A549 (cell line): ENCODE measurements at regions not wholly inside any gene's neighbourhood (a gene's known extent, or its start where the extent isn't known, plus 50 kb on each side); places are given as distances from the start of the nearest gene placed in this dataset.

Source experiments
- ATAC-seq, 2 experiments: fragments of 200-7000 bp in 1 of 2; fragments of >200 bp in 1 of 2; cut with Nextera tagmentation in 1 of 2; cut with Tn5 transposase in 1 of 2; 3 replicates each; pipeline versions ENCODE4 v1.8.0 to v1.9.1; 2018 to 2020; ENCODE audit warnings: mild to moderate bottlenecking in 1 of 2, moderate library complexity in 1 of 2
- CTCF ChIA-PET: fragments of 300-600 bp; sonication (Branson Sonifier 250); formaldehyde crosslinking; extraction: SDS; loops from one replicate; lab custom pipeline; 2021; ENCODE audit warnings: antibody characterized with exemption, inconsistent platforms; lab: Yijun Ruan, JAX
- POLR2A ChIA-PET: fragments of 350-600 bp; formaldehyde crosslinking; extraction: SDS; loops from one replicate; lab custom pipeline; 2021; ENCODE audit warnings: antibody characterized with exemption, inconsistent platforms; lab: Yijun Ruan, JAX
- DNase-seq, 2 experiments: peaks; one replicate each; pipeline versions ENCODE4 v3.0.0 to v3.0.0-alpha.2; 2011 to 2016; ENCODE audit warnings: low read depth in 1 of 2, low spot score in 1 of 2
- FAIRE-seq: peaks from 2 replicates; lab custom pipeline; 2011; peaks lifted over from hg19 to GRCh38; lab: Jason Lieb, UNC
- H3K27ac ChIP-seq, 2 experiments: fragments of >200 bp; sonication (Bioruptor Twin); formaldehyde crosslinking; 3 replicates each; pipeline ENCODE4 v1.5.1; 2016 to 2017
- H3K4me1 ChIP-seq: fragments of >200 bp; sonication (Bioruptor Twin); formaldehyde crosslinking; 3 replicates; pipeline ENCODE4 v1.6.1; 2016
- H3K4me2 ChIP-seq: fragments of >200 bp; sonication (Bioruptor Twin); formaldehyde crosslinking; 3 replicates; pipeline ENCODE4 v1.6.1; 2016
- H3K4me3 ChIP-seq: fragments of >200 bp; sonication (Bioruptor Twin); formaldehyde crosslinking; 3 replicates; pipeline ENCODE4 v1.5.1; 2016
- H3K9me3 ChIP-seq: fragments of >200 bp; sonication (Bioruptor Twin); formaldehyde crosslinking; 3 replicates; pipeline ENCODE4 v1.6.1; 2016
- CBX2 ChIP-seq: fragments of 200-600 bp; sonication (generic); IDR thresholded peaks from 2 replicates; pipeline ENCODE4 v1.6.1; 2016; ENCODE audit warnings: low read depth, mild to moderate bottlenecking, borderline replicate concordance
- CHD2 ChIP-seq: fragments of 150-350 bp; IDR thresholded peaks from 2 replicates; pipeline ENCODE4 v1.6.1; 2014; ENCODE audit warnings: low read length; ENCODE audit not compliant: partially characterized antibody
- CHD4 ChIP-seq: fragments of 200-600 bp; sonication (generic); IDR thresholded peaks from 2 replicates; pipeline ENCODE4 v1.6.1; 2016; ENCODE audit warnings: antibody characterized with exemption, mild to moderate bottlenecking, borderline replicate concordance
- CTCF ChIP-seq: fragments of >200 bp; sonication (Bioruptor Twin); formaldehyde crosslinking; IDR thresholded peaks from 3 replicates; pipeline ENCODE4 v1.5.1; 2016
- EHMT2 ChIP-seq: fragments of 200-600 bp; sonication (generic); IDR thresholded peaks from 2 replicates; pipeline ENCODE4 v1.6.1; 2016; ENCODE audit warnings: antibody characterized with exemption, low read depth, mild to moderate bottlenecking, moderate library complexity
- ELK1 ChIP-seq: fragments of 150-350 bp; IDR thresholded peaks from 2 replicates; pipeline ENCODE4 v1.6.1; 2014; ENCODE audit warnings: low read depth, mild to moderate bottlenecking, low read length
- HES2 ChIP-seq: fragments of >200 bp; sonication (Bioruptor Twin); formaldehyde crosslinking; IDR thresholded peaks from 2 replicates; pipeline ENCODE4 v1.6.1; 2016
- KDM5A ChIP-seq: fragments of 200-600 bp; sonication (generic); IDR thresholded peaks from 2 replicates; pipeline ENCODE4 v1.6.1; 2016; ENCODE audit warnings: antibody characterized with exemption, mild to moderate bottlenecking
- MAFK ChIP-seq: fragments of 450-650 bp; IDR thresholded peaks from 2 replicates; pipeline ENCODE4 v1.6.1; 2014; ENCODE audit not compliant: partially characterized antibody
- MAX ChIP-seq: IDR thresholded peaks from 2 replicates; pipeline ENCODE4 v1.6.1; 2012
- PBX3 ChIP-seq: IDR thresholded peaks from 2 replicates; pipeline ENCODE4 v1.6.1; 2012
- RAD21 ChIP-seq, 2 experiments: fragments of >200 bp in 1 of 2; sonication (Bioruptor Twin) in 1 of 2; formaldehyde crosslinking in 1 of 2; IDR thresholded peaks in 1 of 2; conservative IDR thresholded peaks in 1 of 2; 2 replicates in 1 of 2; 3 replicates in 1 of 2; pipeline ENCODE4 v1.6.1; 2012 to 2018; ENCODE audit warnings: inconsistent platforms in 1 of 2
- REST ChIP-seq: fragments of 200-600 bp; sonication (generic); IDR thresholded peaks from 2 replicates; pipeline ENCODE4 v1.6.1; 2016; ENCODE audit warnings: antibody characterized with exemption, mild to moderate bottlenecking, moderate library complexity
- RNF2 ChIP-seq: fragments of 200-600 bp; sonication (generic); IDR thresholded peaks from 2 replicates; pipeline ENCODE4 v1.6.1; 2016; ENCODE audit warnings: low read depth, mild to moderate bottlenecking, antibody characterized with exemption, moderate library complexity, borderline replicate concordance
- TFCP2L1 ChIP-seq: fragments of 250-450 bp; sonication (Bioruptor Pico); IDR thresholded peaks from 2 replicates; pipeline ENCODE4 v1.5.0; 2021; ENCODE audit warnings: mild to moderate bottlenecking
- ZC3H11A ChIP-seq: fragments of 450-650 bp; IDR thresholded peaks from 2 replicates; pipeline ENCODE4 v1.6.1; 2014; ENCODE audit warnings: antibody characterized with exemption, mild to moderate bottlenecking
- ZFP36 ChIP-seq: fragments of 450-650 bp; IDR thresholded peaks from 2 replicates; pipeline ENCODE4 v1.6.1; 2014; ENCODE audit warnings: borderline replicate concordance; ENCODE audit not compliant: partially characterized antibody
- ZSCAN20 ChIP-seq: fragments of 250-450 bp; sonication (Bioruptor Pico); IDR thresholded peaks from 2 replicates; pipeline ENCODE4 v1.8.0; 2022; ENCODE audit warnings: mild to moderate bottlenecking, moderate library complexity
- WGBS: methylation state at CpG from one replicate; pipeline ENCODE4 v1.1.6; 2017; ENCODE audit errors: missing lambda C conversion rate; 5-methylcytosine and 5-hydroxymethylcytosine counted together

- POLR2A ChIA-PET: no interaction called here
- Histone ChIP-seq H3K27ac (no peak overlapping the region), H3K4me1 (no peaks in the 10 kb centered on the region), H3K4me3 (no peak overlapping the region), H3K9me3 (no peaks in the 10 kb centered on the region), H3K4me2 (no peak overlapping the region)
- CTCF ChIA-PET: no interaction called here
- FAIRE-seq (no peak), DNase-seq (no peak), ATAC-seq (no peak)
- WGBS: under 1% methylated on average over 6 of the region's 6 CpGs
- no peak for TF ChIP-seq PBX3
- peak; percentile 72 for TF ChIP-seq REST
Observed at GRCh38 chr11:134686460-134687061, 274.5 kb upstream of the B3GAT1 start.

- POLR2A ChIA-PET: no interaction called here
- DNase-seq: no peak
- H3K4me3 ChIP-seq: no peak overlapping the region
- TF ChIP-seq ZSCAN20 (no peak), RAD21 (conservative IDR thresholded peaks at IDR 0.05 in 1 of 2, IDR thresholded peaks at IDR 0.05 in 1 of 2) (no peak), ZFP36 (no peak), KDM5A (no peak), CBX2 (no peak), CTCF (no peak), ELK1 (no peak), CHD4 (no peak), MAX (no peak), CHD2 (no peak), TFCP2L1 (no peak), HES2 (no peak), MAFK (no peak), EHMT2 (no peak), ZC3H11A (no peak), RNF2 (no peak)
- TF ChIP-seq, all 56 proteins: peak for 0
- FAIRE-seq (no peak), ATAC-seq (no peak)
- Histone ChIP-seq H3K4me2 (no peak overlapping the region), H3K4me1 (no peaks in the 10 kb centered on the region), H3K9me3 (no peaks in the 10 kb centered on the region), H3K27ac (no peak overlapping the region)
- WGBS: 16% methylated on average over 6 of the region's 6 CpGs
- CTCF ChIA-PET: no interaction called here
Observed at GRCh38 chr11:134685793-134686380, 273.8 kb upstream of the B3GAT1 start.
